Spinal cord (tissue), 9 donors: ENCODE measurements at regions not wholly inside any gene's neighbourhood (a gene's known extent, or its start where the extent isn't known, plus 50 kb on each side); places are given as distances from the start of the nearest gene placed in this dataset.
"Not testable (repeated sequence)": the region's sequence is repeated elsewhere in the genome, so short reads cannot be mapped to it uniquely, and the experiment has no call there.

ENCODE experiments used
- DNase-seq, 6 donors: peaks; one replicate each; pipeline versions ENCODE4 v3.0.0 to v3.0.0-alpha.2; 2013 to 2015; ENCODE audit warnings: low spot score in 6 of 6, low read depth in 4 of 6
- H3K27ac ChIP-seq: one replicate; pipeline ENCODE4 v1.5.1; 2013; ENCODE audit warnings: low read depth, low read length, control low read depth
- H3K27me3 ChIP-seq: one replicate; pipeline ENCODE4 v1.6.1; 2013; ENCODE audit warnings: low read length; ENCODE audit not compliant: control insufficient read depth, insufficient read depth
- H3K36me3 ChIP-seq: one replicate; pipeline ENCODE4 v1.6.1; 2013; ENCODE audit warnings: low read length; ENCODE audit not compliant: control insufficient read depth, insufficient read depth
- H3K4me1 ChIP-seq: one replicate; pipeline ENCODE4 v1.6.1; 2013; ENCODE audit warnings: low read length; ENCODE audit not compliant: control insufficient read depth, insufficient read depth
- H3K4me3 ChIP-seq: one replicate; pipeline ENCODE4 v1.5.1; 2013; ENCODE audit warnings: low read depth, low read length, control low read depth
- H3K9me3 ChIP-seq: one replicate; pipeline ENCODE4 v1.6.1; 2013; ENCODE audit warnings: low read length; ENCODE audit not compliant: control insufficient read depth, insufficient read depth
- WGBS: methylation state at CpG from one replicate; pipeline ENCODE4 v1.1.5; 2013; ENCODE audit warnings: missing lambda C conversion rate; ENCODE audit not compliant: insufficient coverage; 5-methylcytosine and 5-hydroxymethylcytosine counted together
- donor health status: healthy.

GRCh38 chr2:44098891-44099290 lies 69.8 kb upstream of the PPM1B start:
- no peak for DNase-seq
- Histone ChIP-seq H3K27ac (no peak overlapping the region), H3K9me3 (no peaks in the 10 kb centered on the region), H3K27me3 (no peaks in the 10 kb centered on the region), H3K4me1 (no peaks in the 10 kb centered on the region), H3K36me3 (no peaks in the 10 kb centered on the region), H3K4me3 (no peak overlapping the region)
- WGBS = 83% methylated on average over 5 of the region's 6 CpGs

GRCh38 chr2:44100351-44100750 lies 68.3 kb upstream of the PPM1B start:
- Histone ChIP-seq H3K36me3 (no peaks in the 10 kb centered on the region), H3K27ac (no peak overlapping the region), H3K4me1 (no peaks in the 10 kb centered on the region), H3K4me3 (no peak overlapping the region), H3K9me3 (no peaks in the 10 kb centered on the region), H3K27me3 (no peaks in the 10 kb centered on the region)
- 88% methylated on average over 3 of the region's 3 CpGs for WGBS
- no peak for DNase-seq

GRCh38 chr2:44101246-44101645 lies 67.4 kb upstream of the PPM1B start:
- no peaks in the 10 kb centered on the region for H3K27me3 ChIP-seq
- H3K4me3 ChIP-seq = no peak overlapping the region
- H3K9me3 ChIP-seq = no peaks in the 10 kb centered on the region
- no peak for DNase-seq
- H3K4me1 ChIP-seq = no peaks in the 10 kb centered on the region
- WGBS = no CpG with 5 or more reads among the region's 1 CpG
- H3K36me3 ChIP-seq = no peaks in the 10 kb centered on the region
- no peak overlapping the region for H3K27ac ChIP-seq

GRCh38 chr2:44102790-44103562 lies 65.7 kb upstream of the PPM1B start:
- Histone ChIP-seq H3K9me3 (no peaks in the 10 kb centered on the region), H3K27me3 (no peaks in the 10 kb centered on the region), H3K4me1 (no peaks in the 10 kb centered on the region), H3K36me3 (no peaks in the 10 kb centered on the region), H3K27ac (no peak overlapping the region), H3K4me3 (no peak overlapping the region)
- 79% methylated on average over 1 of the region's 8 CpGs for WGBS
- no peak for DNase-seq

DNA sequence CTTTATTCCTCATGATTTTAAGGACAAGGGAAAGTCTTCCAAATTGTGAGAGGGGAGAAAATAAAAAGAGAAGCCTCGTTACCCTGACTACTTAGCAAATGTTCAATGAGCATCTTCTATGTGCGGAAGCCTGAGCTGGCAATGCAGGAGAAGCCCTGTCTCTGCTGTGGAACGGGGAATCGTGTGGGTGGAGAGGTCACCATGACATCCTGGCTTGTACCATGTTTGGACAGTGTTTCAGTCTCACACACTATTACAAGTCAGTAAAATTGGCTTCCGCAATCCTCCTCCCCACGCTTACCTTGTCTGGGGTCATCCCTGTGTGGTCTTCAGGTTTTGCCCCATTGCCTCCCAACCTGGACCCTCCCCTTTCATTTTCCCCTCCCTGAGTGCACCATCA lies 65.0 kb upstream of the PPM1B start:
- H3K4me3 ChIP-seq = no peak overlapping the region
- H3K9me3 ChIP-seq = no peaks in the 10 kb centered on the region
- H3K27me3 ChIP-seq = no peaks in the 10 kb centered on the region
- H3K27ac ChIP-seq = no peak overlapping the region
- WGBS = 88% methylated on average over 6 of the region's 6 CpGs
- H3K4me1 ChIP-seq = no peaks in the 10 kb centered on the region
- DNase-seq = no peak
- no peaks in the 10 kb centered on the region for H3K36me3 ChIP-seq

DNA sequence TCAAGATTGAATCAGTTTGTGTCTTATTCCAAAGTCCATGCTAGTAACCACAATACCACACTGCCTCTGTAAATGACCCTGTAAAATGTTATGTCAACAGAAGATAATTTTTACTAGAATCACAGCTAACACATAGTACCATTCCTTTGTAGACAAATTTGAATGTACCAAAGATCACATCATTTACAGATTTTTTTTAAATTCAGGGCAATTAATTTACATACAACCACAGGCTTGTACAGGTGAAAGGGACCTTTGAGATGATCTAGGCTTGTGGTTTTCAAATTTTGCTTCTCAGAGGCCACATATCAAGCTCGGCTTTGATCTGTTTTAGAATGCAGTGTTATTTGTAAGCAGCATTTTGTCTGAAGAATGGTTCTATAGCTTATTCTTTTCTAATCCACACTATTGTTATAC lies 63.8 kb upstream of the PPM1B start:
- WGBS = no CpG with 5 or more reads among the region's 1 CpG
- H3K36me3 ChIP-seq = no peaks in the 10 kb centered on the region

GRCh38 chr2:44106509-44106908 lies 62.2 kb upstream of the PPM1B start:
- H3K27me3 ChIP-seq, H3K4me1 ChIP-seq, H3K4me3 ChIP-seq, DNase-seq, H3K9me3 ChIP-seq, H3K27ac ChIP-seq, H3K36me3 ChIP-seq: not testable (repeated sequence)
- WGBS = 71% methylated on average over 9 of the region's 9 CpGs

More for the DNA sequence above, 63.8 kb upstream of the PPM1B start:
- Histone ChIP-seq H3K4me3 (no peak overlapping the region), H3K9me3 (no peaks in the 10 kb centered on the region), H3K27me3 (no peaks in the 10 kb centered on the region), H3K4me1 (no peaks in the 10 kb centered on the region), H3K27ac (no peak overlapping the region)
- DNase-seq = no peak

- DNase-seq = no peak
- no CpG with 5 or more reads among the region's 5 CpGs for WGBS
- no peaks in the 10 kb centered on the region for H3K4me1 ChIP-seq
- H3K36me3 ChIP-seq = no peaks in the 10 kb centered on the region
- H3K9me3 ChIP-seq = no peaks in the 10 kb centered on the region
- H3K4me3 ChIP-seq = no peak overlapping the region
- no peaks in the 10 kb centered on the region for H3K27me3 ChIP-seq
- H3K27ac ChIP-seq = no peak overlapping the region
Measured at GRCh38 chr2:44107086-44107740, 61.5 kb upstream of the PPM1B start.

DNA sequence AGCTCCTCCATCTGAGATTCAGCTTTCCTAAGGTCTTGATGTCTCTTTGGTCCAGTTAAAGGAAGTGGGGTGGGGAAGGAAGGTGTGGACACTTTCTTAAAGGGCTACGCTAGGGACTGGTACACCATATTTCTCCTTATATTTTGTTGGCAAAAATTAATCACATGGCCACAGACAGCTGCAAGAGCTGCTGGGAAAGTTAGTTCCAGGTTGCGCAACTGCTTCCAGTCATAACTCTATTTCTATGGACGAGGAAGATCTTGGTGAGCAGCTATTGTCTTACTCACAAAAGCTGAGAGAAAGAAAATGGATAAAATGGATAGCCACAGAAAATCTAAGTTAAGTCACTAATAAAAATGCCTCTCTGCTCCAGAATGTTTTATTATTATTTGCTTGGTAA lies 60.7 kb upstream of the PPM1B start:
- no peaks in the 10 kb centered on the region for H3K27me3 ChIP-seq
- no peaks in the 10 kb centered on the region for H3K9me3 ChIP-seq
- no peaks in the 10 kb centered on the region for H3K4me1 ChIP-seq
- WGBS = no CpG with 5 or more reads among the region's 3 CpGs
- no peak overlapping the region for H3K4me3 ChIP-seq
- no peak overlapping the region for H3K27ac ChIP-seq
- DNase-seq = no peak
- no peaks in the 10 kb centered on the region for H3K36me3 ChIP-seq

- Histone ChIP-seq H3K27me3 (no peaks in the 10 kb centered on the region), H3K4me1 (no peaks in the 10 kb centered on the region), H3K4me3 (no peak overlapping the region), H3K27ac (no peak overlapping the region), H3K36me3 (no peaks in the 10 kb centered on the region), H3K9me3 (no peaks in the 10 kb centered on the region)
- no peak for DNase-seq
- no CpG with 5 or more reads among the region's 3 CpGs for WGBS
Measured at GRCh38 chr2:44109166-44109565, 59.5 kb upstream of the PPM1B start.
